Karpas-422 (cell line): ENCODE measurements at regions not wholly inside any gene's neighbourhood (a gene's known extent, or its start where the extent isn't known, plus 50 kb on each side); places are given as distances from the start of the nearest gene placed in this dataset.

ENCODE experiments used
- DNase-seq: peaks from one replicate; pipeline ENCODE4 v3.0.0-alpha.2; 2015
- H2AFZ ChIP-seq: fragments of 200-600 bp; sonication (generic); 2 replicates; pipeline ENCODE4 v1.6.1; 2014; ENCODE audit warnings: antibody characterized with exemption, low read length, mixed read lengths
- H3K27ac ChIP-seq: fragments of 200-600 bp; sonication (generic); 2 replicates; pipeline ENCODE4 v1.5.1; 2014; ENCODE audit warnings: mild to moderate bottlenecking, low read length, moderate library complexity
- H3K27me3 ChIP-seq: fragments of 200-600 bp; sonication (generic); 2 replicates; pipeline ENCODE4 v1.6.1; 2014; ENCODE audit warnings: low read length, mixed read lengths
- H3K36me3 ChIP-seq: fragments of 200-600 bp; sonication (generic); 2 replicates; pipeline ENCODE4 v1.6.1; 2014; ENCODE audit warnings: low read length, mixed read lengths; ENCODE audit not compliant: insufficient read depth
- H3K4me1 ChIP-seq: fragments of 200-600 bp; sonication (generic); 2 replicates; pipeline ENCODE4 v1.6.1; 2014; ENCODE audit warnings: mild to moderate bottlenecking, low read length, mixed read lengths
- H3K4me2 ChIP-seq: fragments of 200-600 bp; sonication (generic); 2 replicates; pipeline ENCODE4 v1.6.1; 2014; ENCODE audit warnings: low read length, low read depth, mild to moderate bottlenecking; ENCODE audit not compliant: poor library complexity, severe bottlenecking
- H3K4me3 ChIP-seq: fragments of 200-600 bp; sonication (generic); 2 replicates; pipeline ENCODE4 v1.5.1; 2014; ENCODE audit warnings: mild to moderate bottlenecking, antibody characterized with exemption, low read length, mixed read lengths
- H3K79me2 ChIP-seq: fragments of 200-600 bp; sonication (generic); 2 replicates; pipeline ENCODE4 v1.6.1; 2014; ENCODE audit warnings: mild to moderate bottlenecking, low read length, mixed read lengths
- H3K9ac ChIP-seq: fragments of 200-600 bp; sonication (generic); 2 replicates; pipeline ENCODE4 v1.6.0; 2014; ENCODE audit warnings: low read length
- H3K9me2 ChIP-seq: fragments of 200-600 bp; sonication (generic), shearing (Covaris generic); replicated peaks from 2 replicates; pipeline ENCODE4 v1.6.0; 2014; ENCODE audit warnings: mild to moderate bottlenecking, low read length, moderate library complexity; ENCODE audit not compliant: insufficient read depth
- H3K9me3 ChIP-seq: fragments of 300-700, 200-600 bp; sonication (generic); 2 replicates; pipeline ENCODE4 v1.6.1; 2014; ENCODE audit warnings: low read length, mixed read lengths
- H4K20me1 ChIP-seq: fragments of 200-600 bp; sonication (generic); 2 replicates; pipeline ENCODE4 v1.6.1; 2014; ENCODE audit warnings: mild to moderate bottlenecking, antibody characterized with exemption, low read length, low read depth; ENCODE audit not compliant: insufficient read depth

DNA sequence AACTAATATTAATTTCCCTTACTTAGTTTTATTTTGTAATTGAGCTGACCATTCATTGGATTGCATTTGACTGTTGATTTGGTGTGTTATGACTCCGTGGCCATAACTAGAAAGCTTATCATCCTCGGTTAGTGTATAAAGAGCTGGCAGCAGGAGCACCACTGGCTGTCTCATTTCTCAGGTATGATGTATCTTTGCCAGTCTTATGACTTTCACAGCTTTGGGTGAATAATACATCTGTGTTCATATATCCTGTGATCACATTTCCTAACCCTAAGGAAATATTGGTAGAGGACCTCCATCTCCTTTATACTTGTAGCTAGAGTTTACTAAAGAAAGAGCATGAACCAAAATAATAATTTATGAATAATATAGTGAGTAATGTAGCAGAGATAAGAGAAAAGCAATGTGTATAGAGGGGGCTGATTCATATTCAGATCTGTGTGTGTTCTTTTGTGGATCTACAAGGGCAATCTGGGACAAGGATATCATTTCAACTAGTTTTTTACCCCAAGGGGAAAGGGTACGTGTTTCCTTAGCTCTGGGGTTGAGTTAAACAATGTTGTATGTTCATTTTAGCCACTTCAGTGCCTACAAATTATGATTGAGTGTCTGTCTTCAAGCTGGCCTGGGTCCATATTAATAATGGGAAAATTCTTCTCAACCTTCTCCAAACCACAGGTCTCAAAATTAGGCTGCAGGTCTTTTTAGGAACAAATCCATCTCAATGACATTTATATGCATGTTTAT is 901.7 kb downstream of the NTRK3 start:
- H3K27me3 ChIP-seq: no peaks in the 10 kb centered on the region
- no peaks in the 10 kb centered on the region for H3K9me2 ChIP-seq
- peaks cover 3% of the 10 kb centered on the region for H3K9me3 ChIP-seq
- no peak overlapping the region for H3K4me3 ChIP-seq
- H4K20me1 ChIP-seq: no peaks in the 10 kb centered on the region
- no peak overlapping the region for H3K4me2 ChIP-seq
- no peak overlapping the region for H2AFZ ChIP-seq
- no peaks in the 10 kb centered on the region for H3K36me3 ChIP-seq
- no peak for DNase-seq
- H3K4me1 ChIP-seq: no peaks in the 10 kb centered on the region
- H3K9ac ChIP-seq: no peak overlapping the region
- no peak overlapping the region for H3K27ac ChIP-seq
- H3K79me2 ChIP-seq: no peaks in the 10 kb centered on the region

DNA sequence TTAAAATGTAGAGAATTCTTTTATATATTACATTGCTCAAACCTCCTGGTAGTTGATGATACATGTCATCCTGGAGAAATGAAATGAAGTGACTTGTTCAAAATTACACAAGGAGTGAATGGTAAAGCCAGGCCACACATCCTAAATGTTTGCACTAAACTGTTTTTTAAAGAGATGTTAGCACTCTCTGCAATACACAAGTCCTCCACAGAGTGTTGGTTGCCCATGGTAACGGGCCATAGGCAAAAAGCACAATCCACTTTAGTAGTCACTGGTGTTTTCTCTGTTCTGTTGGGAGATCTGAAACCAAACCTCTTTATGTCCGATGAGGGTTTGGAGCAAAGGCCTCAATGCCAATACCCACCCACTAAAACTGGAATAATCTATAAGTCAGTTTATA is 907.4 kb downstream of the NTRK3 start:
- Histone ChIP-seq H3K36me3 (no peaks in the 10 kb centered on the region), H3K4me1 (no peaks in the 10 kb centered on the region), H3K9me3 (peaks cover 10% of the 10 kb centered on the region), H2AFZ (no peak overlapping the region), H3K9ac (no peak overlapping the region), H3K4me3 (no peak overlapping the region), H3K27me3 (no peaks in the 10 kb centered on the region), H3K9me2 (no peaks in the 10 kb centered on the region), H3K79me2 (no peaks in the 10 kb centered on the region), H3K4me2 (no peak overlapping the region), H4K20me1 (no peaks in the 10 kb centered on the region), H3K27ac (no peak overlapping the region)
- no peak for DNase-seq

DNA sequence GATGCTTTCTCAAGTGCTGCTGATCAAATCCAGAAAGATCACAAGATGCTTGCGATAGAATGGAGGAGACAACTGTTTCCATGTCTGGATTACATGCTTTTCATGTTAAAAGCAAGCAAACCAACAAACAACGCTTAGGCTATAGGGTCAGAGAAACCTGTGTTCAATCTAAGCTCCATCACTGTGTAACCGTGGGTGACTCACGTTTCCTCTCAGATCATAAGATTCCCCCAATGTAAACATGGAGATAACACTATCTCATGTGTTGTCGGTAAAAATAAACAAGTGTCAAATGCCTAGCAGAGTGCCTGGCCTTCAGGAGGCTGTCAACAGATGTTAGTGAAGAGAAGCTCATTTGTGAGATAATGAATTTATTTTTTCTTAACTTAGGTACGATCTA is 907.8 kb downstream of the NTRK3 start:
- no peaks in the 10 kb centered on the region for H4K20me1 ChIP-seq
- H3K9ac ChIP-seq: no peak overlapping the region
- no peak overlapping the region for H3K4me3 ChIP-seq
- peaks cover 10% of the 10 kb centered on the region for H3K9me3 ChIP-seq
- H3K27me3 ChIP-seq: no peaks in the 10 kb centered on the region
- no peaks in the 10 kb centered on the region for H3K9me2 ChIP-seq
- H3K79me2 ChIP-seq: no peaks in the 10 kb centered on the region
- no peak overlapping the region for H2AFZ ChIP-seq
- H3K36me3 ChIP-seq: no peaks in the 10 kb centered on the region
- no peak for DNase-seq
- no peak overlapping the region for H3K27ac ChIP-seq
- H3K4me2 ChIP-seq: no peak overlapping the region
- H3K4me1 ChIP-seq: no peaks in the 10 kb centered on the region

DNA sequence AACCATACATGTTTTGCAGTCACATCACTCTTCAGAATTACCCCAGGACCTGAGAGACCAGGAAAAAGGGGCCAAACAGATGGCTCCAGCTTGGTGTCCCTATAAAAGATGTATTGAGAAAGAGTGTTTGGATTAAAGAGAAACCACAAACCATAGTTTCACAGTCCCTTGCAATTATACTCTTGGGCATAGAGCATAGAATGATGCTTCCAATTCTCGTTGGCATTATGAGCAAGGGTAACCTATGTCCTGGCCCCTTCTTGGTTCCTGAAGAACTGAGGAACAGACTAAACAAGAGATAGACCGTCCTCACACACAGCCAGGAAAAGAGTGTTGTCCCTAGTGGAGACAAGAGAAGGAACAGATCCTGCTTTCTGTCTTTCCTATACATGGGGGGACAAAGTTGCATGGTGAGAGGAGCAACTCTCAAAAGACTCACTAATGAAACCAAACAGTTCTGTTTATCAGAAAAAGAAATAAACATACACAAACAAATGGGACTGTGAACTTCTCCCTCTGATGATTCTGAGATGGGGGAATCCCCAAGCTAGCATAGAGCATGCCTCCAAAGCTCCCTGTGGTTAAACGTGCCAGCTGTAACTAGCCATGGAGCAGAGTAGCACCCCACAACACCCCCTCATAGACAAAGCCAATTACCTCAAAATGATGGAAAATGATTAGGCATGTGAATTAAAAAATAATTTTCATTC is 908.6 kb downstream of the NTRK3 start:
- H3K27me3 ChIP-seq: no peaks in the 10 kb centered on the region
- DNase-seq: no peak
- no peak overlapping the region for H2AFZ ChIP-seq
- no peaks in the 10 kb centered on the region for H4K20me1 ChIP-seq
- no peak overlapping the region for H3K4me3 ChIP-seq
- no peaks in the 10 kb centered on the region for H3K4me1 ChIP-seq
- H3K9me2 ChIP-seq: no peaks in the 10 kb centered on the region
- no peak overlapping the region for H3K9ac ChIP-seq
- H3K4me2 ChIP-seq: no peak overlapping the region
- no peak overlapping the region for H3K27ac ChIP-seq
- no peaks in the 10 kb centered on the region for H3K79me2 ChIP-seq
- no peaks in the 10 kb centered on the region for H3K36me3 ChIP-seq
- H3K9me3 ChIP-seq: peaks cover 10% of the 10 kb centered on the region

DNA sequence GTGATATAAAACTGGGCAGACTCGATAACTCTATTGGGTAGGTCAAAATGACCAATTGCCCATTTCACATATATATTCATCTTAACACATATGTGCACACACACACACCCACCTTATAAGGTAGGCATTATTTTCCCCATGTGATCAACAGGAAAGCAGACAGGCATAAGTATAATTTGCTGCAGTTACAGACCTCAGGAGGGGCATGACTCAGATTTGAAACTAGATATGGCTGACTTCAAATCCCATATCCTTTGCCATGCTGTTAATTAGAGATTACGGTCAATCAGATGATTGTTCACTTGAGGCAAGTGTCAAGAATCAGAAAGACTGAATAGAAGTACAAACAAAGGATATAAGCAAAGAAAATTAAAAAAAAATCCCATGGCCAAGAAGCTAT is 910.6 kb downstream of the NTRK3 start:
- Histone ChIP-seq H3K9ac (no peak overlapping the region), H3K4me1 (no peaks in the 10 kb centered on the region), H3K79me2 (no peaks in the 10 kb centered on the region), H3K9me2 (no peaks in the 10 kb centered on the region), H3K27me3 (no peaks in the 10 kb centered on the region), H3K9me3 (peaks cover 12% of the 10 kb centered on the region), H3K4me2 (no peak overlapping the region), H4K20me1 (no peaks in the 10 kb centered on the region), H2AFZ (no peak overlapping the region), H3K36me3 (no peaks in the 10 kb centered on the region), H3K4me3 (no peak overlapping the region), H3K27ac (no peak overlapping the region)
- no peak for DNase-seq

DNA sequence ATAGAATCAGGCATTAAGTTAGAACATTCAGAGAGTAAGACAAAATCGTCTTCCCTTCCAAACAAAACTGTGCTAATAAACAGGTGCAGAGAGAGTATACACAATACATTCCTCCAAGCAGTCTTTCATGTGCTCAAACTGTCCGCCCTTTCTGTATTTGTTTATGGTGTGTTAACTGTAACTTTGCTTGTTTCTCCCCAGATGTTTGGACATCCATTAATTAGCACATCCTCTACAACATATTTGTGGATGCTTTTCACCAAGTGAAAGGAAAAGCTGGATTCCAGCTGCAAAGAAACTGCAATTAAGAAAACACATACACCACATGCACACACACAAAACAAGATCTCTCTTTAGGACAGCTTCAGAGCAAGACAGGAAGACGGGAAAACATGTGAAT is 912.6 kb downstream of the NTRK3 start:
- H3K27me3 ChIP-seq: no peaks in the 10 kb centered on the region
- no peak overlapping the region for H3K4me2 ChIP-seq
- H3K79me2 ChIP-seq: no peaks in the 10 kb centered on the region
- no peaks in the 10 kb centered on the region for H3K4me1 ChIP-seq
- H4K20me1 ChIP-seq: no peaks in the 10 kb centered on the region
- H3K9me3 ChIP-seq: peaks cover 8% of the 10 kb centered on the region
- no peak overlapping the region for H2AFZ ChIP-seq
- H3K9me2 ChIP-seq: no peaks in the 10 kb centered on the region
- no peak for DNase-seq
- H3K9ac ChIP-seq: no peak overlapping the region
- H3K4me3 ChIP-seq: no peak overlapping the region
- H3K27ac ChIP-seq: no peak overlapping the region
- no peaks in the 10 kb centered on the region for H3K36me3 ChIP-seq

DNA sequence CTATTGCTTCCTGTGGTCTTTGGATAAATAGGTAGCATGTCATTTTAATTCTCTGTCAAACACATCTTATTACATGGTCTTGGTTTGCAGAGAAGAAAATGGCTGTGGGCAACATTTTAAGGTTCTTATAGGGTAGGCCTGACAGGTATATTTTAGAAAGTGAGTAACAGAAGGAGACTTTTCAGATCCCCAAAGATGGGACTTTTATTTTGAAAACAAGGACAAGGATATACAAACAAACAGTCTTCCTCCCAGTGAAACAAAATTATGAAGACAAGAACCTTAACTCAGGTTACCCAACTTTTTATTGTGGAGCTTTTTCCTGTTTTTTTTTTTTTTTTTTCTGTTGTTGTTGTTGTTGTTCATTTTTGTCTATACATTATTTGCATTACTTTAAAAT is 916.2 kb downstream of the NTRK3 start:
- Histone ChIP-seq H3K4me2 (no peak overlapping the region), H3K27ac (no peak overlapping the region), H3K36me3 (no peaks in the 10 kb centered on the region), H3K4me3 (no peak overlapping the region), H3K4me1 (no peaks in the 10 kb centered on the region), H3K9ac (no peak overlapping the region), H3K27me3 (no peaks in the 10 kb centered on the region), H3K9me2 (no peaks in the 10 kb centered on the region), H4K20me1 (no peaks in the 10 kb centered on the region), H3K9me3 (peaks cover 5% of the 10 kb centered on the region), H2AFZ (no peak overlapping the region), H3K79me2 (no peaks in the 10 kb centered on the region)
- DNase-seq: no peak

DNA sequence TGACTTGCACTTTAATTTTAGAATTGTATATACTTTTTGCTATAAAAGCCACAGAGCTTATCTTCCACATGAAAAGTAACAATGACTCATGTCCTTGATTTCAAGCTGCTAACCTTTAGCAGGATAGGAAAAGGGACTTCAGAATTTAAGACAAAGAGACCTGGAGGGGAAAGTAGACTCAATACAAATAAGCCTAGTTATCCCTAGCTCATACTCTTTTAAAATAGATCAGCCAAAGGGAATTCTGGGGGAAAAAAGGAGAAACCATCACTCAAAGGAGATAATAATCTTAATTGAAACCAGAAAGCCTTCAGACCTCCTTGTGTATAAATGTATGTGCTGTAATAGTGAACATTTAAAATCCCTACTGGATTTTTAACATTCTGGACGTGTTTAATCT is 930.3 kb downstream of the NTRK3 start:
- H3K4me2 ChIP-seq: no peak overlapping the region
- H3K9ac ChIP-seq: no peak overlapping the region
- H3K9me3 ChIP-seq: peaks cover 5% of the 10 kb centered on the region
- no peak overlapping the region for H2AFZ ChIP-seq
- no peaks in the 10 kb centered on the region for H3K4me1 ChIP-seq
- no peaks in the 10 kb centered on the region for H4K20me1 ChIP-seq
- H3K9me2 ChIP-seq: no peaks in the 10 kb centered on the region
- H3K27ac ChIP-seq: no peak overlapping the region
- H3K79me2 ChIP-seq: no peaks in the 10 kb centered on the region
- H3K4me3 ChIP-seq: no peak overlapping the region
- H3K27me3 ChIP-seq: no peaks in the 10 kb centered on the region
- DNase-seq: no peak
- H3K36me3 ChIP-seq: no peaks in the 10 kb centered on the region
